HG03159 (cell line): ENCODE measurements at regions not wholly inside any gene's neighbourhood (a gene's known extent, or its start where the extent isn't known, plus 50 kb on each side); places are given as distances from the start of the nearest gene placed in this dataset.
"Not testable (repeated sequence)": the region's sequence is repeated elsewhere in the genome, so short reads cannot be mapped to it uniquely, and the experiment has no call there.

Experiments
- ATAC-seq: cut with Tn5 transposase; IDR thresholded peaks from one replicate; pipeline ENCODE4 v1.9.1; 2021; ENCODE audit warnings: mild to moderate bottlenecking, moderate library complexity; ENCODE audit not compliant: unreplicated experiment

DNA sequence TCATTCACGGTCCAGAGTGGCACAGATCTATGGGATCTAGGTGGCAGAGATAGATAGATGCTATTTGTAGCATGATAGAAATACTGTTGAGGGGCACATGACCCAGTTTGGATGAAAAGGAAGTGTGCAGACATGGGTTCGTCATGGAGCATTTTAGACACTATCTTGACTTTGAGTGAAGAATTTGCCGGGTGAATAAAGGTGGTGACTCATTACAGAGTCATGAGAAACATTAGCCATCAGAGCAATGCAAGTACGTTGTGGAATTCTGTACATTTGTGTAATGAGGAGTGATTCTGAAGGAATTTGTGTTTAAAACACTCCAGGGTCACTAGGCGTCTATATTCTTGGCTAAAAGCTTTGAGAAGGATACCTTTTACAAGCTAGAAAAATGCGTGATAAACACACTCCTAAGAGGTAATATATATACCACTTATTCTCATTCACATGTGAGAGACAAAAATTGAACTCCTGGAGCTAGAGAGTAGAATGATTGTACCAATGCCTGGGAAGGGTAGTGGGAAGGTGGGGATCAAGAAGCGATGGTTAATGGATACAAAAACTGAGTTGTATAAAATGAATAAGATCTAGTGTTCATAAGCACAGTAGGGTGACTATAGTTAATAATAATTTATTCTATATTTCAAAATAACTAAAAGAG lies 593.7 kb upstream of the LUZP2 start:
- no peak for ATAC-seq

DNA sequence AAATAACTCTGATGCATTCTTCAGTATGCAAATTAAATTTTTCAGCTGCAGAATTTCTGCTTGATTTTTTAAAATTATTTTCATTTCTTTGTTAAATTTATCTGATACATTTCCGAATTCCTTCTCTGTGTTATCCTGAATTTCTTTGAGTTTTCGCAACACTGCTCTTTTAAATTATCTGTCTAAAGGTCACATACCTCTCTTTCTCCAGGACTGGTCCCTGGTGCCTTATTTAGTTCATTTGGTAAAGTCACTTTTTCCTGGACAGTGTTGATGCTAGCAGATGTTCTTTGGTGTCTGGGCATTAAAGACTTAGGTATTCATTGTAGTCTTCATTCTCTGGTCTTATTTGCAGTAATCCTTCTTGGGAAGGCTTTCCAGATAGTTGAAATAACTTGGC lies 577.4 kb upstream of the LUZP2 start:
- no peak for ATAC-seq

DNA sequence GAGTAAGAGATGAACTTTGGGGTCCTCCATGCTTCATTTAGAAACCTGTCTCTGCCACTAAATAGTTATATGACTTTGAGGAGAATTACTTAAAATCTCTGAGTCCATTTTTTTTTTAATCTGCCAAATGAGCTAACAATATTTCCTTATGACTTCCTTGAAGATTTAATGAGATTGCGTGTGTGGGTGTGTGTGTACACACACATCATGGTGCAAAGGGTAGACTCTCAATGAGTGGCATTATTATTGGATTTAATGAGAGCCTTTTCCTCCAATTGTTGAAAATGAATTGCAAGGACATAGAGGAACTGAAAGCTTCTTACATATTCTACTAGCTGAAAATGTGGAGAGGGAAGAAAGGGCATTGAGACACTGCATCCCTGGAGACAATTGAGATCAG lies 573.5 kb upstream of the LUZP2 start:
- ATAC-seq: no peak

DNA sequence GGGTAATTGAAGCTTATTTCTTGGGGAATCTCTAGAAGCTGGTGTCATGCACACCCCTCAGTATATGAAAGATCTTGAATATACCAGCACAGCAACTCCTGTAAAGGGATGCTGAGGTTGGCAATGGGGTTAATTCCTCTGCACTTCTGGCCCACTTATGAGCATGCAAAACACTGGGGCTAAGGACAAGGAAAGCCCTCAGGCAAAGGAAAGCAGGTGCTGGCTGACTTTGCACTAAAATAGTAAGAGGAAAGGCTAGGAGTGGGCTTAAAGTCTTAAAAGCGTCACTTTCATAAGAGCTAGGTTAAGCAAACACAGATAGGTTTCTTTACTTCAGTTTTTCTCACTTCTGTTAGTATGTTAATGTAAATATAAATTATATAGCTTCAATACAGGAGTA lies 572.6 kb upstream of the LUZP2 start:
- ATAC-seq: no peak

DNA sequence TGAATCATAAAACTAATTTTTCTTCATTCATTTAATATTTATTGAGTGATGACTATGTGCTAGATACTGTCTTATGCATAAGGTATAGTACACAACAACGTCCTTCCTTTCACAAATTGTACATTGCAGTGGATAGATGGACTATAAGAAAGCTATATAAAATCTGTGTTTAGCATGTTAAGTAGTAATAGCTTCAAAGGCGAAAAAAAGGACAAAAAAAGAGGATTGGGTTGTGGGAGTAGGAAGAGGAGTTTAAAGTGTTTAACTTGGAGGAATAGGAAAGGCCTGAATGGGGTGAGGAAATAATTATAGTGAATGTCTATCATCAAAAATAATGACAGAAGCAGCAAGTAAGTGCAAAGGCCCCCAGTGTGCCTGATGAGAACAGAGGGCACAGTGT lies 565.4 kb upstream of the LUZP2 start:
- no peak for ATAC-seq

DNA sequence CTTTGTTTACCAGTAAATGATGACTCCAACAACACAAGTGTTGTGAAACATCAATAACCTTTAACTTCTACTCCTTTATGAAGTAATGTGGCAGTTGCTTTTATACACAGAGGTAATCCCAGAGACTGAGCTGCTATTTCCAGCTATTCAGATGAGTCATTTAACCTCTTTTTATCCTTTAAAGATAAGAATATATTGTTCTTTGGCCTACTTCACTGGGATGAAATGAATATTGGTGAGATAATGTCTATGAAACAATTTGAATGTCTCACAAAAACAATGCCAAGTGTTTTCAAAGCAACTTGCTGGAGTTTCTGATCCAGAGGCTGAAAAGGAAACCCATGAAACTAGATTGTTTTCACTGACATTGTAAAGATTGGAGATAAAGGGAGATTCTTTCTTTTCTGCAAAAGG lies 564.4 kb upstream of the LUZP2 start:
- ATAC-seq: no peak

DNA sequence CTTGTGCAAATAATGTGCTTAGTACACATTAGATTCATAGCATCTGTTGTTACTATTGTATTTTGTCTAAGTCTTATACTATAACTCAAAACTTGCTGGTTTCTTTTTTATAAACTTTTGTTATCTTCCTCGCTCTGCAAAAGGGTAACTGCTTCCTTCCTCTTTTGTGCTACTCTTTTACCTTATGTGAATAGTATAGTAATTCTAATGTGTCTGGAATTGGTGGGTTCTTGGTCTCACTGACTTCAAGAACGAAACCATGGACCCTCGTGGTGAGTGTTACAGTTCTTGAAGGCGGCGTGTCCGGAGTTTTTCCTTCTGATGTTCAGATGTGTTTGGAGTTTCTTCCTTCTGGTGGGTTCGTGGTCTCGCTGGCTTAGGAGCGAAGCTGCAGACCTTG lies 563.1 kb upstream of the LUZP2 start:
- ATAC-seq: no peak

DNA sequence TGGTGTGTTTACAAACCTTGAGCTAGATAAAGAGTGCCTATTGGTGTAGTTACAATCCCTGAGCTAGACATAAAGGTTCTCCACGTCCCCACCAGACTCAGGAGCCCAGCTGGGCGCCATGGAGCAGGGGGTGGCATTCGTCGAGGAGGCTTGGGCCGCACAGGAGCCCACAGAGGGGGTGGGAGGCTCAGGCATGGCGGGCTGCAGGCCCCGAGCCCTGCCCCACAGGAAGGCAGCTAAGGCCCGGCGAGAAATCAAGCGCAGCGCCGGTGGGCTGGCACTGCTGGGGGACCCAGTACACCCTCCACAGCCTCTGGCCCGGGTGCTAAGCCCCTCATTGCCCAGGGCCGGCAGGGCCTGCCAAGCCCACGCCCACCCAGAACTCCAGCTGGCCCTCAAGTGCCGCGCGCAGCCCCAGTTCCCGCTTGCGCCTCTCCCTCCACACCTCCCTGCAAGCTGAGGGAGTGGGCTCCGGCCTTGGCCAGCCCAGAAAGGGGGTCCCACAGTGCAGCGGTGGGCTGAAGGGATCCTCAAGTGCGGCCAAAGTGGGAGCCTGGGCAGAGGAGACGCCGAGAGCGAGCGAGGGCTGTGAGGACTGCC lies 562.1 kb upstream of the LUZP2 start:
- not testable (repeated sequence) for ATAC-seq

DNA sequence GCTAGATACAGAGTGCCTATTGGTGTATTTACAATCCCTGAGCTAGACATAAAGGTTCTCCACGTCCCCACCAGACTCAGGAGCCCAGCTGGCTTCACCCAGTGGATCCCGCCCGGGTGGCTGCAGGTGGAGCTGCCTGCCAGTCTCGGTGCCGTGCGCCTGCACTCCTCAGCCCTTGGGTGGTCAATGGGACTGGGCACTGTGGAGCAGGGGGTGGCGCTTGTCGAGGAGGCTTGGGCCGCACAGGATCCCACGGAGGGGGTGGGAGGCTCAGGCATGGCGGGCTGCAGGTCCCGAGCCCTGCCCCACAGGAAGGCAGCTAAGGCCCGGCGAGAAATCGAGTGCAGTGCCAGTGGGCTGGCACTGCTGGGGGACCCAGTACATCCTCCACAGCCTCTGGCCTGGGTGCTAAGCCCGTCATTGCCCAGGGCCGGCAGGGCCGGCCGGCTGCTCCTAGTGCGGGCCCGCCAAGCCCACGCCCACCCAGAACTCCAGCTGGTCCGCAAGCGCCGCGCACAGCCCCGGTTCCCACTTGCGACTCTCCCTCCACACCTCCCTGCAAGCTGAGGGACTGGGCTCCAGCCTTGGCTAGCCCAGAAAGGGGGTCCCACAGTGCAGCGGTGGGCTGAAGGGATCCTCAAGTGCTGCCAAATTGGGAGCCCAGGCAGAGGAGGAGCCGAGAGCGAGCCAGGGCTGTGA lies 554.6 kb upstream of the LUZP2 start:
- not testable (repeated sequence) for ATAC-seq

DNA sequence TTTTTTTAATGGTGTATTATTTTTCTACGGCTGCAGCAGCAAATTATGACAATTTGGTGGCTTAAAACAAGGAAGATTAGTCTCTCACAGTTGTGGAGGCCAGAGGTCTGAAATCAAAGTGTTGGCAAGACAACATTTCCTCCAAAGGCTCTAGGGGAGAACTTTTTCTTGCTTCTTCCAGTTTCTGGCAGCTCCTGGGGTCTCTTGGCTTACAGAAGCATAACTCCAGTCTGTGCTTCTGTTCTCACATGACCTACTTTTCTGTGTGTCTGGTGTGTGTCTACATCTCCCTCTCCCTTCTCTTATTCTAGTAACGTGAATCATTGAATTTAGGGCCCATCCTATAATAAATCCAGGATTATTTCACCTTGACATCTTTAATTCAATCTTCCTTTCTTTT lies 551.9 kb upstream of the LUZP2 start:
- no peak for ATAC-seq

DNA sequence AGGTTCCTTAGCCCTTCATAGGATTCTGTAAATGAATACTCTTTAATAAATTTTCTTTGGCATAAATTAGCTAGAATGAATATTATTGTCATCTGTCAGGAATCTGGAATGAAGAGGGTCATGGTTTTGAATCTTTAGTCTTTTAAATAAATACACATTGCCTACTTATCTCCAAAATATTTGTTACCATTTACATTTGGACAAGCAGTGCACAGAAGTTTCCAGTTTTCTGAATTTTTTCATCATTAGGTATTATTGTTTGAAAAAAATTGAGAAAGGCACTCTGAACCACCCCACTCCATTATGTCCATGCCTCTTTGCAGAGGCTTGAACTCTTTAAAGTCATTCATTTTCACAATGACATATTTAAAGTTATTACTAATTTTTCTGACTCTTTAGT lies 549.0 kb upstream of the LUZP2 start:
- no peak for ATAC-seq

DNA sequence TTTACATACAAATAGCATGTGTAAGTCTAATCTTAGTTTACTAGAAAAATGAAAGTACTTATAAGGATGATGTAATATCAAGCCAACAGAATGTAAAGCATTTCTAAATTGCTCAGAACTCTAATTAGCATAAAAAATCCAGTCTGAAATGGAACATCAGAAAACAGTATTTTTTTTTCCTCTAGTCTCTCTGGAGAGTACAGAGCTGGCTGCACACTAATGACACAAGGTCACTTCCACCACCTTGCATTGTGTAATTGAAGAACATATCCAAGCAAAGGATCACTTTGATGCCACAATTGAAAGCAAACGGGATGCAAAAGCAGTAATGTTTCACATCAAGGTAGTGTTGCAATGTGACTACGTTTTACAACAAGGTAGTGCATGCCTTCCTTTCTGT lies 548.0 kb upstream of the LUZP2 start:
- ATAC-seq: no peak

DNA sequence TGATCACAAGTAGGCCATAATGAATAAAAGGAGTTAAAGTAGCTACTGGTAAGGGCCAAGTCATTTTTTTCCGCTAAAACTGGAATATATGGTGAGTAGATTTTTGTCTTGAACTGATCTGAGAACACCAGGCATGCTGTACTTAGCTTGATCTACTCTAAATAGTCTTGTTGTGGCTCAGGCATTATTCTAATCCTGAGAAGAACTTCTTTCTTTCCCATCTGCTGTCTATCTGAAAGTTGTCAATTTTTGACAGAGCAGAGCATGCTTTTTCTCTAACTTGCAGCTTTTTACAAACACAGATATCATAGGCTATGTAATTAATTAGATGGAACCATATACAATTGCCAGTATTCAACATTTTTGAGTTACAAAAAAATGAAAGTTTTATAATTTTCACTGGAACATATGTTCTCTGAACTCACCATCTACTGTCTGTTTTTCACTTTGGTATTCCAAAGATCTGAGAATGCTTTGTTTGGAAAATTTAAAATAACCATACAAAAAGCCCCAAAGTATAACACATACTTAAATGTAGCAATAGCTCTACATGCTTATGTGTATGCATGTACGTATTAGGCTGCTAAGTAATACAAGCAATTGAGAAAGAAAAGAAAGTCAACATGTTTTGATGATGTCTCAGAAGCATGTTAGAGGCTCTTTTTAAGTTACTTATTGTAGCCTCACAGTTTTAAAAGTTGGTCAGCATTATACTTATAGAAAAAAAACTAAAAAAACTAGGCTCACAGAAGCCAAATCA lies 542.7 kb upstream of the LUZP2 start:
- ATAC-seq: no peak

DNA sequence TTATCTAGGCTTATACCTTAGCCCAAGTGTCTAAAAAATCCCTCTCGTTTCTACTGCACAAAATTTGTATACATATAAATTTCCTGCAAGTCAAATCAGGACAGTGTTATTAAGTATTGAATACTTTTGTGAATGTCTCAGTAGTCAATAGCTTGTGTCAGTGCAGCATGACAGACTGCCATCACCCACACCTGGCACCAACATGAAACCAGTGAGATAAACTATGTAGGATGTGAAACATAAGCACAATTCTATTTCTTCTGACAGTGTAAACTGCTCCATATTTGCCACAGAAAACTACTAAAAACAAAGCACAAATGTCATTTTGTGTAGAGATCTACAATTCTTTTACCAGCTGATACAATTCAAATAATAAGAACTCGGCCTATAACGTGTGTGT lies 542.1 kb upstream of the LUZP2 start:
- ATAC-seq: no peak

DNA sequence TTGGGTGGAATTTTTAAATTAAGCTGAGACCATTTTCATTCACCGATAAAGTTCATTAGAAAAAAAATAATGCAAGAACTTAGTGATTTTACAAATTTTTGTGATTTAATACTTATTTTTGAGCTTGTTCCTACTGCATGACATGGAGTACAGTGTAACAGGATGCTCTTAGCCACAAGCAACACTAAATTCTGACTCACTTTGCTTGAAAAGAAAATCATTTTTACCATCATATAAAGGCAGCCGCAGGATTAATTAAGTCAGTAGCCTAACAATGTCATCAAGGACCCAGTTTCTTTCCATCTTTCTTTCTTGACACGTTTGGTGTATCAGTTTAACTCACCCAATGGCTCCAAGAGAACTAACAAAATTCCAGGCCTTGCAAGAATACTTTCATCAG lies 540.3 kb upstream of the LUZP2 start:
- no peak for ATAC-seq

DNA sequence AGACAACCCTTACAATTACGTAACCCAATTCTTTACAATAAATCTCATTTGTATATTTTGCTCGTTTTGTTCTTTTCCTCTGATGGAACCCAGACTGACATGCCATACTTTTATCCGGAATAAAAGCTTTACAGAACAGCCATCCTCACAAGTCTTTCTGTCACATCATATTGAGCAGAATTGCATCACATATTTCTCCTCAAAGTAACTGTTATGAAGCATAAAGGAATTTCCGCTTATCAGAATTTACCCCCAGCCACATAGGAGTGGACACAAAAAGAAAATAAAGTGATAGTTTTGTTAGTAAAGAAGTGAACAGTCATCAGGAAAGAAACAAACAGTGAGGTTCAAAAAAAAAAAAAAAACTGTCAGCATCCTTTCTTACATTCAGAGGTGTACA lies 539.5 kb upstream of the LUZP2 start:
- no peak for ATAC-seq

DNA sequence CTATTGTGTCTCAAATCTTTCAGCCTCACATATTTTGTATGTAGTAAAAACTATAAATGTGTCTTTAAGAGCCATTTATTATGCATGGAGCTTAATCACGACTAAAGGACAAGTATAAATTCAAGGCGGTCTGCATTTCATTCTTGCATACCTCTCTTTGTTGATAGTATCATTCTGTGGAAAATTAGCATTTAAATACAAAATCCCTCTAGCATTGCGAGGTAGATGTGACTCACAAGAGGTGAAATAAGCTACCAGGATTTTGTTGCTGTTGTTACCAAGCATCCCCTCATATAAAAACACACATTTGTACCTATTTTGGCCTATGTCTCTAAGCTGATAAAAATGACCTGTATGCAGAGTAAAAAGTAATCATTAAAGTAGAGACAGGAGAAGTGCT lies 537.4 kb upstream of the LUZP2 start:
- no peak for ATAC-seq

DNA sequence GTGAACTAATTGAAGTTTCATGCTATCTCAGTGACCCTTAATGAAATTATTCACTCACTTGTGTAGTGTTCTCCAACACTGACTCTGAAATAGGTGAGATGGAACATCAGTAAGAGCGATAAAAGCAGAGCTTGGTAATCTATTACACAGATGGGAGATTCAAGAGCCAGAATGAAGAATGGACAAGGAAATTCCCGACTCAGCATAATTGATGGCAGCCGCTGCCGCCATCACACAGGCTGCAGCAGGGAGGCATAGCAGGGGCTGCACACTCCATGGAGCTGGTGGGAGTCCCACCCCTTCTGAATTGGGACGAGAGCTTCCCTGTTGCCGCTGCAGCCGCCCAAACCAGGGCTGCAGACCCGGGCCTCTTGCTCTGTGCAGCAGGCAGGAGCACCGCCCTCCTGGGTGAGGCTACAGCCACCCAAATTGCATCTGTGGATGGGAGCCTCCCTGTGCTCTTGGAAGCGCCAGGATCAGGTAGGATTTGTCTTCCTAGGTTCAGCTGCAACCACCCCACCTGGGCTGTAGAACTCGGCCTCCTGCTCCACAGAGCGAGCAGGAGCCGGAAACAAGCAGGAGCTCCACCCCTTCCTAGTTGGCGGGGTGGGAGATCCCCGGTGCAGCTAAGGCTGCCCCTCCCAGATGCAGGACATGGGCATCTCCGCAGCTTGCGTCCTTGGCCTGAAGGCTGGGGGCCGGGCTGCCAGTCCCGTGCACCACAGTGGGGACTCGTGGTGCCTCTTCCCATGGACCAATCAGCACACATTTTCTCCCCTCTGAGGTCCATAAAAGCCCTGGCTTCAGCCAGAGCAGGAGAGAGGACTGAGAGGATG lies 535.1 kb upstream of the LUZP2 start:
- no peak for ATAC-seq

DNA sequence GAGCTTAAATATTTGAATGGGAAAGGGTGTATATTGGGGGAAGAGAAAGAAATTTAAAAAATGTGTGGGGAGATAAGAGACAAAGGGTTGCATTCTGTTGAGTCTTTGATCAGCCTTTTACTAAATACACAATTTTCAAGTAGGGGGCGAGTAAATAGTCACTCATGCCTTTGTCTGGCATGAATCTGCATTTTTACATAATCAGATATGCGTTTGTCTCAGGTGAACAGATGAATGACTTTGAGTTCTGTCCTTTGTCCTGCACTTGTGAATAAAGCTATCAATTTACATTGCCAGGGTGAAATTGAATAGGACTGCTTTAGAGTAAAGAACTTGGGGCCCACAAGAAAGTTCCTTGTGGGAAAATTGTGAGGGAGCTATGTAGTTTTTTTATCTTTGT lies 523.6 kb upstream of the LUZP2 start:
- no peak for ATAC-seq

DNA sequence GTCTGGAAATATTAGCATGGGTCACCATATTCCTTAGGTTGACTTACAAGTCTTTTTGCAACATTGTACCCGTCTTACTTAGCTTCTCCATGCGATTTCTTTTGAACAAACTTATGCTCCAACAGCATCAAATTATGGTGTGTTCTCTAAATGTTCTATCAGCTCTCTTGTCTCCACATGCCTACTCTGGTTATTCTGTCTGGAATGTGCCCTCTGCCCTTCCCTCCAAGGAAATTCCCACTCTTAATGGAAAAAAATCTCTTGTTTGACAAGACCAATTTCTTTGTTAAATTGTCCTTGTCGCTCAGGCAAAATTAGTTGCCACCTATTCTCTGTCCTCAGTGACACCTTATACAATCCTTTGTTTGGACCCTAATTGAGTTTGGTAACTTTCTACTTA lies 522.8 kb upstream of the LUZP2 start:
- no peak for ATAC-seq

DNA sequence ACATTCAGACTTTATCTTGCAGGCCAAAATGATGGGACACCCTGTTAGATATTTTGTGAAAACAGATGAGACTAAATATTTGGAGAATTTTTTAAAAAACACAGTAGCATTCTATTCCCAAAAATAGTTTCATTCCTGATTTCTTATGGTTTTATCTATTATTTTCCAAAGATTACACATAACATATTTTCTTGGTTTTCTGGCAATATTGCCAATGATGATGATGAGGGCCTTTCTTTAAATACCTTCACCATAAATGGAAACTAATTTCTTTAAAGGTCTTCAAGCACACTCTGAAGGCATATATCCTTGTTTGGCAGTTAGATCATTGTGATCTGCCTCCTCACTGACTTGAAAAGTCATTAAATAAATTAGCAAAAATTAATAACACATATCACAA lies 522.3 kb upstream of the LUZP2 start:
- ATAC-seq: no peak
